ENCODE measurements at regions not wholly inside any gene's neighbourhood (a gene's known extent, or its start where the extent isn't known, plus 50 kb on each side); places are given as distances from the start of the nearest gene placed in this dataset.

DNA sequence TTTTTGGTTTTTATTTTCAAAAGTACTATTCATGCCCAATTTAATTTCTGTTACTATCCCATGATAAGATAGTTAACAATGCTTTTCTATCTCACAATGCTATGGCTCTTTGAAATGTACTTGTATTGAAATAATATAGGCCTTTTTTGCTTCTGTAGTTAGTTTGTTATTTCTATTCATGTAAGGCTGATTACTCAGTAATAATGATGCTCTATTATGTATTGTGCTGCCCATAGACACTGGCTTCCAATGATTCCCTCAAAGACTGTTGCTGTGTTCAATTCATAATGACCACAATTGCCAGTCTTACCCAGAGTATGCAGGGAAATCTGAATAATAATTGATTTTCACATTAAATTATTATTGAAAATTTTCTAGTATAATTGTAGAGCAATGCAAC lies 155.5 kb upstream of the POT1 start:
- Mint-ChIP-seq H3K4me3 (no peak overlapping the region), H3K9me3 (no peaks in the 10 kb centered on the region), H3K4me1 (ENCODE audit: unreplicated experiment) (no peaks in the 10 kb centered on the region), H3K27me3 (no peaks in the 10 kb centered on the region), H3K27ac (no peak overlapping the region), H3K36me3 (no peaks in the 10 kb centered on the region)
- DNase-seq (ENCODE audit: extremely low spot score, unreplicated experiment) = no peak
- TF ChIP-seq, protein P1, sequence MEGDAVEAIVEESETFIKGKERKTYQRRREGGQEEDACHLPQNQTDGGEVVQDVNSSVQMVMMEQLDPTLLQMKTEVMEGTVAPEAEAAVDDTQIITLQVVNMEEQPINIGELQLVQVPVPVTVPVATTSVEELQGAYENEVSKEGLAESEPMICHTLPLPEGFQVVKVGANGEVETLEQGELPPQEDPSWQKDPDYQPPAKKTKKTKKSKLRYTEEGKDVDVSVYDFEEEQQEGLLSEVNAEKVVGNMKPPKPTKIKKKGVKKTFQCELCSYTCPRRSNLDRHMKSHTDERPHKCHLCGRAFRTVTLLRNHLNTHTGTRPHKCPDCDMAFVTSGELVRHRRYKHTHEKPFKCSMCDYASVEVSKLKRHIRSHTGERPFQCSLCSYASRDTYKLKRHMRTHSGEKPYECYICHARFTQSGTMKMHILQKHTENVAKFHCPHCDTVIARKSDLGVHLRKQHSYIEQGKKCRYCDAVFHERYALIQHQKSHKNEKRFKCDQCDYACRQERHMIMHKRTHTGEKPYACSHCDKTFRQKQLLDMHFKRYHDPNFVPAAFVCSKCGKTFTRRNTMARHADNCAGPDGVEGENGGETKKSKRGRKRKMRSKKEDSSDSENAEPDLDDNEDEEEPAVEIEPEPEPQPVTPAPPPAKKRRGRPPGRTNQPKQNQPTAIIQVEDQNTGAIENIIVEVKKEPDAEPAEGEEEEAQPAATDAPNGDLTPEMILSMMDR (conservative IDR thresholded peaks at IDR 0.05) = no peak

DNA sequence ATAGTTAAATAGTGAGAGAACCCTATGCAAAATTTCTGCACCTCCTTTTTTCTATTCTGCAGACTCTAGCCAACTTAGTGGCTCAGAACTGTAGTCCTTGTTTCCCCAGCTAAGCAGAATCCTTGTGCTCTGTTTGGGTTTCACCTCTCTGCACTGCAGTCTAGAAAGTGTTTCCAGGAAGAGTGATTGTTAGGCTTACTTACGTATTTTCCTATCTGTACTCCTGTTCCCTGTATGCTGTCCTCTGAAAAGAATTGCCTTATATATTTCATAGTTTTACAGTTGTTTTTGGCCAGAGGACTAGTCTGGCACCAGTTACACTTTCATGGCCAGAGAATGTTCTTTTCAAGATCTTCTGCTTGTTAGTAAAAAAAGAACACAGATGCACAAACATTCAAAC lies 154.6 kb upstream of the POT1 start:
- Mint-ChIP-seq H3K4me3 (no peak overlapping the region), H3K4me1 (ENCODE audit: unreplicated experiment) (no peaks in the 10 kb centered on the region)

DNA sequence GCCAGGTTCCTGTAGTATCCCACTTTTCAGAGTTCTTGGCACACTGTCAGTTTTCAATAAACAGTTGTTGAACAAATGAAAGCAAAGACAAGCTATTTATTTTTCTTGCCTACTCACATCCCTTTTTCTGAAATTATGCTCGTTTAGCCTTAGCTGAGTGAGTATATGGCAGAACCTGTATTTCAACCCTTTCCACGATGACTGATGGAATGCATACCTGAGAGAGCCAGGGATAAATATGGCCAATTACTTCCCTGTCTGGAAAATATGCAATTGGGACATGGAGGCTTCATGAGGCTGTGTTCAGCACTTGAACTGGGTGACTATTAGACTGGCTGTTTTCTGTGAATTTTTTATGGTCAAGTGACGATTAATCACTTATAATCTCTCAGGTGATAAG lies 144.5 kb upstream of the POT1 start:
- Mint-ChIP-seq H3K27ac (no peak overlapping the region), H3K4me3 (no peak overlapping the region)
- TF ChIP-seq, protein P1 (conservative IDR thresholded peaks at IDR 0.05) = no peak

More for the DNA sequence above, 154.6 kb upstream of the POT1 start:
- DNase-seq (ENCODE audit: extremely low spot score, unreplicated experiment) = no peak
- H3K36me3 Mint-ChIP-seq = no peaks in the 10 kb centered on the region
- no peak overlapping the region for H3K27ac Mint-ChIP-seq
- no peaks in the 10 kb centered on the region for H3K9me3 Mint-ChIP-seq
- no peaks in the 10 kb centered on the region for H3K27me3 Mint-ChIP-seq
- TF ChIP-seq, protein P1 (conservative IDR thresholded peaks at IDR 0.05) = no peak

DNA sequence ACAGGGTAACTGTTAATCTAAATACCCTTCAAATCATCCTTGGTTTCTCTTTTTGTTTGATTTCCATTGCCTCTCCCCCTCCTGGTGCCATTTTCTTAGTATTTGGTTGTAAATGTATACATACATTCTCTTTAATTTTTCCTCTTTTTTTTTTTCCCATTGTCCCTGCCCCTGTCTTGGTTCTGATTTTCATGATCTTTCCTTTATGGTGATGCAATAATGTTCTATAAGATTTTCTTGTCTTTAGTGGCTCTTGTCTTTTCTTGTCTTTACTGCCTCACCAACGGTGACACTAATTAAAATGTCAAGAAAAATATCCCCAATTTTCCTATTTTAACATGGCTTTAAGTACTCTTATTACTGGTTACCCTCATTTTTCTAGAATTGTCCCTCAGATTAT lies 135.9 kb upstream of the POT1 start:
- Mint-ChIP-seq H3K4me3 (no peak overlapping the region), H3K36me3 (no peaks in the 10 kb centered on the region), H3K27ac (no peak overlapping the region), H3K27me3 (peaks cover 3% of the 10 kb centered on the region), H3K4me1 (ENCODE audit: unreplicated experiment) (peaks cover 14% of the 10 kb centered on the region), H3K9me3 (peaks cover 6% of the 10 kb centered on the region)
- DNase-seq (ENCODE audit: extremely low spot score, unreplicated experiment) = no peak
- TF ChIP-seq, protein P1 (conservative IDR thresholded peaks at IDR 0.05) = no peak

More for the DNA sequence above, 144.5 kb upstream of the POT1 start:
- no peak for DNase-seq (ENCODE audit: extremely low spot score, unreplicated experiment)
- Mint-ChIP-seq H3K9me3 (peaks cover 12% of the 10 kb centered on the region), H3K4me1 (ENCODE audit: unreplicated experiment) (no peaks in the 10 kb centered on the region), H3K36me3 (peaks cover 5% of the 10 kb centered on the region), H3K27me3 (no peaks in the 10 kb centered on the region)

DNA sequence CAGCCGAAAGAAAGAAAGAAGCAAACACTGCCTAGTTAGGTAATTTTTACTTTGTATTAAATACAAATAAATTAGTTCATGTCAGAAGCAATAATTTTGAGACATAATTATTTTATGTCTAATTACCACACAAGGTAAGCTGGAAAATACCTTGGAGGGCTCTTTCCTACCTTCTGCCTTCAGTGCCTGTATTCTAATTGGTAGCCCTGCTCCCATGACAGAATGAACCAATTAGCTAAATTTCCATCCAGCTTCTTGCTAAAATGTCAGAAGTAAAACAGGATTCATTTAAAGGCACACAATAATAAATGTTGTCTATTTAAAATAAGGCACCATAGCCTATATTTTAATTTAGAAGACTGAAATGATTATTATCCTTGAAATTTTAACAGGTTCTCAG lies 135.4 kb upstream of the POT1 start:
- Mint-ChIP-seq H3K27me3 (peaks cover 3% of the 10 kb centered on the region), H3K36me3 (no peaks in the 10 kb centered on the region), H3K4me1 (ENCODE audit: unreplicated experiment) (peaks cover 14% of the 10 kb centered on the region), H3K4me3 (no peak overlapping the region), H3K9me3 (peaks cover 6% of the 10 kb centered on the region), H3K27ac (no peak overlapping the region)
- no peak for DNase-seq (ENCODE audit: extremely low spot score, unreplicated experiment)
- TF ChIP-seq, protein P1 (conservative IDR thresholded peaks at IDR 0.05) = no peak

All from type B pancreatic cell (in vitro differentiated cells).